ENCODE measurements at regions not wholly inside any gene's neighbourhood (a gene's known extent, or its start where the extent isn't known, plus 50 kb on each side); places are given as distances from the start of the nearest gene placed in this dataset.
"Not testable (repeated sequence)": the region's sequence is repeated elsewhere in the genome, so short reads cannot be mapped to it uniquely, and the experiment has no call there.

DNA sequence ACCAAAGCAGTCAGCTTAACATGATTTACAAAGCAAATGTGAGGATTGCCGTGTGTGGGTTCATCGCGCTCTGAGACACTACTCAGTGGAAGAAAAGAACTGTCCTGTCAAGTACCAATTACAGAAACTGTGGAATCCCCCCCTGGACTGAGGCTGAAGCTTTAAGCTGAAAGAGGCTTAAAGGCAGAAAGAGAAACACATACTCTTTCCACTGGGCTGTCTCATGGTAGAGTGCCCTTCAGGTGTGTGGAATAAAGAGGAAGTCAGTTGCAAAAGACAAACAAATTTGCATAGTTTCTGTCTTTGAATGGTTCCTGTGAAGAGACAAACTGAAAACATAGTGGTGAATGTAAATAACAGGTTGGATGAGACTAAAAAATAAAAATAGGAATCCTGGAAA is 560.4 kb upstream of the SYNCRIP start:
- DNase-seq = no peak

GRCh38 chr6:86193821-86194220 is 551.1 kb upstream of the SYNCRIP start:
- no peak for DNase-seq

- DNase-seq = no peak
These were observed 549.4 kb upstream of the SYNCRIP start for GRCh38 chr6:86192123-86192522.

DNA sequence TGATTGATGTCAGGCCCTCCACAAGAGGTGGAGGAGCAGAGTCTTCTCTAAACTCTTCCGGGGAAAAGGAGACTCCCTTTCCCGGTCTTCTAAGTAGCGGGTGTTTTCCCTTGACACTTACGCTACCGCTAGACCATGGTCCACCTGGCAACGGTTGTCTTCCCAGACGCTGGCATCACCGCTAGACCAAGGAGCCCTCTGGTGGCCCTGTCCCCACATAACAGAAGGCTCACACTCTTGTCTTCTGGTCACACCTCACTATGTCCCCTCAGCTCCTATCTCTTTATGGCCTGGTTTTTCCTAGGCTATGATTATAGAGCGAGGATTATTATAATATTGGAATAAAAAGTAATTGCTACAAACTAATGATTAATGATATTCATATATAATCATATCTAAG is 532.5 kb upstream of the SYNCRIP start:
- DNase-seq = not testable (repeated sequence)

GRCh38 chr6:86154852-86155251 is 512.2 kb upstream of the SYNCRIP start:
- no peak for DNase-seq

- no peak for DNase-seq
These were observed 510.8 kb upstream of the SYNCRIP start for GRCh38 chr6:86153521-86153920.

DNA sequence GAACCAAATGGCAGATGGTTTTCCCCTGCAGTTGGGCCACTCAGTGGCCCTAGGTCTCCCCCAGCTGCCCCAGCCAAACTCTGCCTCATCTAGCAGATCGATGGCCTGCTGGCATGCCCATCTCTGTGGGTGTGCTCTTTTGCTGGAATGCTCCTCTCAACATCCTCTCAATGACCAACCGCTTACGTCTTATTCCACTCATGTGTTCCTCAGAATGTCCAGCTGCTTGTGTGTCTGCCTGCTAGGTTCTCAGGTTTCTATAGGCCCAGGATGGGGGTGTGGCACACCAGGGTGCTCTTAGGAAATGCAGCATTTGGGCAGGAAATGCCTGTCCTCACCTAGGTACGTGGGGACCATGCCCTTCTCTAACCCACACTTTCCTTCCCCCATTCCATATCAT is 509.9 kb upstream of the SYNCRIP start:
- DNase-seq = no peak

- DNase-seq = no peak
These were observed 505.9 kb upstream of the SYNCRIP start for GRCh38 chr6:86148586-86148985.

DNA sequence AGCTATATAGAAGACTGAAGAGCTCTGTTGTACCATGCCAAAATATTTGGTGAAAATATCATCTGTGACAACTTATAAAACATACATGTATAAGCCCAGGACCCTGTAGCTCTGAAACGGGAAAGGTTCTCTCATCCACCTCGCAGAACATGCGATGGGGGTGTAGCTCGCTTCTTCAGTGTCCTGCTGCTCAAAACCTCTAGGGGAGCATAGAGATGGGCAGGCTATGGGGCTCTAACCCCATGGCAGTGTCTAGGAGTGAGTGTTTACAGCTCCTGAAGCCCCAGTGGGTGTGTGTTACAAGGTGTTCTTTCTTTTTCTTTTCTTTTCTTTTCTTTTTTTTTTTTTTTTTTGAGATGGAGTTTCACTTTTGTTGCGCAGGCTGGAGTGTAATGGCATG is 505.2 kb upstream of the SYNCRIP start:
- DNase-seq = no peak

DNA sequence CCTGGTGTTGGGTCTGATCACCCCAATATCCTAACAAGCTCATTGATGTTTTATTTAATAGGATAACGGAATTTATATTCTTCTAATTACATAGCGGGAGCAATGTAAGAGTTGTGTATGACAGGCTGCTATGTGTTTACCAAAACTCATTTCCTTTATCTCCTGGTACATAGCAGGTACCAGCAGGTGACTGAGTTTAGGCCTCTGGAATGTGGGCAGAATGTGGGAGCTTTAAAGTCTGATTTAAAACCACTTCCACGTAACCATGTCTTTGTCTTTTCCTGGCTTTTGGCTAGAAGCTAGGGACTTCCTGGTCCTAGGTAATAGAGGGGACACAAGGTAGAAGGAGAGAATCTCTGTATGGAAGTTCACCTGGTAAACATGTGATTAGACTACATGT is 504.6 kb upstream of the SYNCRIP start:
- DNase-seq = no peak

GRCh38 chr6:86146751-86147150 is 504.1 kb upstream of the SYNCRIP start:
- not testable (repeated sequence) for DNase-seq

DNA sequence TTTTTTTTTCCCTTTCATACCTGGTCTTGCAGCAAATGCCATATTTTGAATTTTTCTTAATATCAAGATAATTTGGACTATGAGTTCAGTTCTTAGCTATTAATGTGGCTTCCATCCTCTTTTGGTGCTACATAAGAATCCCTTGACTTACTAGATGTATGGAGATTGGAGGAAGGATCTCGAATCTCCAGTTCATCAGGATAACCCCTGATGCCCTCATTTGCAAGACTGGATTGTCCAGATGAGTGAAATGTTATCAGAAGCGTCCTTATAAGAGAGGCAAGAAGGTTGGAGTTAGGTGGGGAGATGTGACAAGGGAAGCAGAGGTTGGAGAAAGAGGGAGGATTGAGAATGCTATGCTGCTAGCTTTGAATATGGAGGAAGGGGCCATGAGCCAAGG is 499.6 kb upstream of the SYNCRIP start:
- no peak for DNase-seq

GRCh38 chr6:86128130-86128814 is 485.6 kb upstream of the SYNCRIP start:
- DNase-seq = no peak

DNA sequence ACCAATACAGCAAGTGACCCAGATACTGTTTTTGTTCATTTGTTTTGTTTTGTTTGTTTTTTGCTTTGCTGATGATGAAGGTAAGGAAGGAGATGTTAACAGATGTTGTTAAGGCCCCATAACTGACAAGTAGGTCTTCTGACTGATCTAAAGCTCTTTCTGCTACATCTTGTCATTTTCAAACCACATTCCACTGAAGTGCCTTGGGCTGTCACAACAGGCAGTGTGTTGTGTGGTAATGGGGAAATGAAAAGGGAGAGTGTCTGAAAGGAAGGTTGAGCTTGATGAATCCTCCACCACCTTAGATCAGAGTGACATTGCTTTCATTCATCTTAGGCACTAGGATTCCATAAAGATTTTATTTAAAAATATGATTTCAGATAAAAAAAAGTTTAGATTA is 479.4 kb upstream of the SYNCRIP start:
- no peak for DNase-seq

GRCh38 chr6:86118271-86118670 is 475.6 kb upstream of the SYNCRIP start:
- no peak for DNase-seq

DNA sequence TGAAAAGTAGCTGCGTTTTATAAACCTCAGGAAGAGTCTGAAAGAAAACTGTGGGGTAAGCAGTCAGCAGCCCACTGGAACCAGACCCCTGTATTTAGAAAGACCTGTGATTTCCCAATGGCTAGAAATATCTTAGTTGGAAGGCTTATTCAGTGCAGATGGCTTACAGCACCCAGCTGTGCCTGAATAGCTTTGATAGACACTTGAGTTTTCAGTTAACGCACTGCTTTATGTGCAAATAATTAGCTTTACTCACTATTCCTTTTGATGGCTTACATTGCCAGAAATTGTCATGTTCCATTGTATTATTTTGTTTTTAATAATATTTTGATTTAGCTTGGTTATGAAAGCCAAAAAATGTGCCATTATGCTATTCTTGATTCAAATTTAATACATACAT is 465.3 kb upstream of the SYNCRIP start:
- DNase-seq = no peak

- DNase-seq = no peak
These were observed 445.3 kb upstream of the SYNCRIP start for GRCh38 chr6:86087954-86088353.

- no peak for DNase-seq
These were observed 437.3 kb upstream of the SYNCRIP start for GRCh38 chr6:86079938-86080337.

DNA sequence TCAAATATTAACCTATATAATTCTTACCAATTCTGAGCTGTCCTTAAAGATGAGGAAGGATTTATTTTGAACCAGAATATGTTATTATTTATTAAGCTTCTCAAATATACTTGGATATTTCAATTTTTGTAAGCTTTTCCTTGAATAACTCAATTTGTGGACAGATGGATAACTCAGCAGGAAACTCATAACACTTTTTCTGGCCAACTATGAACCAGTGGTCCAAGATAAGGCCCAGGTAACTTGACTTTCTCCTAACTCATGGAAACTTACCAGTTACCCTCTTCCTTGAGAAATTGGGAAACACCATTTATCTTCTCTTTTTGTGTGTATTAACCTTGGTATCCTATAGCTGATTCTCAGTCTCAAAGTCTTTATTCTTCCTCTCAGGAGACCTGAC is 427.5 kb upstream of the SYNCRIP start:
- DNase-seq = no peak

- not testable (repeated sequence) for DNase-seq
These were observed 422.3 kb upstream of the SYNCRIP start for GRCh38 chr6:86065002-86065401.

GRCh38 chr6:86057293-86057980 is 414.8 kb upstream of the SYNCRIP start:
- DNase-seq = not testable (repeated sequence)

DNA sequence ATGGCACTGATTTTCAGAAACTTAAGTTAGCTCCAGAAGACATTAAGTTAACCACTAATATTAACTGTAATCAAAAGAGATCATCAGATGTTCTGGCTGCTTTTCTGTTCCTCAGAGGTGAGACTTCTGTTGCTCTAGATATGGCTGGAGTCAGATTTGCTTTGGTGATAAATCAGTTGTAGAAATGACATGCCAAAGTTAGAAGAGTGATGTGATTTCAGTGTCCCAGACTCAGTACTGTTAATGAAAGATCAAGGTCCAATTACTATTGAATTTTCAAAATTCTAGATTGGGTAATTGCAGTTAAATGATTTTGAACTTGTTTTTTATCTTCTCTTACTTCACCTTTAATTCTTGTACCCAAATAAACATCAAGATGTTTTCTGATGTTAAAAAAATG is 402.4 kb upstream of the SYNCRIP start:
- DNase-seq = no peak

DNA sequence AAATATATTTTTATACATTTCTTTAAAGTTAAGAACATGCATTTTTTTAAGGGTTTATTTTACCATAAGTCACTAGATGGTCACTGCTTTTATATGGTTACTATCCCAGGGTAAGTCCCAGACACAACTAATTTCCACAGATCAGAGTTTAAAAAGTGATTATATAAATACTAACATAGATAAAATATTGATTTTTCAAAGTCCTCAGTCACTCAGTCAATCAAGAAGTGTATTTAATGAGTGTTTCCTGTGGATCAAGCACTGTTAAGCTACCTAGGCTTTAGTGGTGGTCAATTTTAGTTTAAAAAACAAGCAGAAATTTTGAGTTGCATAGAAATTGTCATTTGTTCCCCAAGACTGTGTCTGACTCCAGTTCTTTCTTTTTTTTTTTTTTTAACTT is 399.5 kb upstream of the SYNCRIP start:
- DNase-seq = no peak

GRCh38 chr6:86031713-86032112 is 389.0 kb upstream of the SYNCRIP start:
- no peak for DNase-seq

GRCh38 chr6:86030875-86031274 is 388.2 kb upstream of the SYNCRIP start:
- DNase-seq = no peak
